ENCODE measurements at regions not wholly inside any gene's neighbourhood (a gene's known extent, or its start where the extent isn't known, plus 50 kb on each side); places are given as distances from the start of the nearest gene placed in this dataset.

GRCh38 chr11:26105762-26106423 lies 226.0 kb upstream of the ANO3 start:
- Mint-ChIP-seq H3K4me1 (peaks cover 12% of the 10 kb centered on the region), H3K4me3 (no peak overlapping the region), H3K27me3 (ENCODE audit: low read depth) (no peaks in the 10 kb centered on the region), H3K9me3 (peaks cover 6% of the 10 kb centered on the region), H3K27ac (no peak overlapping the region), H3K36me3 (no peaks in the 10 kb centered on the region)
- DNase-seq (ENCODE audit: low spot score in 2 of 2, unreplicated experiment in 2 of 2), result no peak
- TF ChIP-seq, protein P1, sequence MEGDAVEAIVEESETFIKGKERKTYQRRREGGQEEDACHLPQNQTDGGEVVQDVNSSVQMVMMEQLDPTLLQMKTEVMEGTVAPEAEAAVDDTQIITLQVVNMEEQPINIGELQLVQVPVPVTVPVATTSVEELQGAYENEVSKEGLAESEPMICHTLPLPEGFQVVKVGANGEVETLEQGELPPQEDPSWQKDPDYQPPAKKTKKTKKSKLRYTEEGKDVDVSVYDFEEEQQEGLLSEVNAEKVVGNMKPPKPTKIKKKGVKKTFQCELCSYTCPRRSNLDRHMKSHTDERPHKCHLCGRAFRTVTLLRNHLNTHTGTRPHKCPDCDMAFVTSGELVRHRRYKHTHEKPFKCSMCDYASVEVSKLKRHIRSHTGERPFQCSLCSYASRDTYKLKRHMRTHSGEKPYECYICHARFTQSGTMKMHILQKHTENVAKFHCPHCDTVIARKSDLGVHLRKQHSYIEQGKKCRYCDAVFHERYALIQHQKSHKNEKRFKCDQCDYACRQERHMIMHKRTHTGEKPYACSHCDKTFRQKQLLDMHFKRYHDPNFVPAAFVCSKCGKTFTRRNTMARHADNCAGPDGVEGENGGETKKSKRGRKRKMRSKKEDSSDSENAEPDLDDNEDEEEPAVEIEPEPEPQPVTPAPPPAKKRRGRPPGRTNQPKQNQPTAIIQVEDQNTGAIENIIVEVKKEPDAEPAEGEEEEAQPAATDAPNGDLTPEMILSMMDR (IDR thresholded peaks at IDR 0.05; ENCODE audit: unreplicated experiment), result no peak

GRCh38 chr11:26106726-26107125 lies 225.2 kb upstream of the ANO3 start:
- TF ChIP-seq, protein P1 (IDR thresholded peaks at IDR 0.05; ENCODE audit: unreplicated experiment), result no peak
- H3K4me1 Mint-ChIP-seq, result peaks cover 12% of the 10 kb centered on the region
- H3K27ac Mint-ChIP-seq, result no peak overlapping the region
- H3K4me3 Mint-ChIP-seq, result no peak overlapping the region
- no peak for DNase-seq (ENCODE audit: low spot score in 2 of 2, unreplicated experiment in 2 of 2)
- H3K36me3 Mint-ChIP-seq, result no peaks in the 10 kb centered on the region
- no peaks in the 10 kb centered on the region for H3K27me3 Mint-ChIP-seq (ENCODE audit: low read depth)
- H3K9me3 Mint-ChIP-seq, result peaks cover 6% of the 10 kb centered on the region

- peaks cover 17% of the 10 kb centered on the region for H3K9me3 Mint-ChIP-seq
- no peaks in the 10 kb centered on the region for H3K27me3 Mint-ChIP-seq (ENCODE audit: low read depth)
- H3K36me3 Mint-ChIP-seq, result peaks cover 2% of the 10 kb centered on the region
- no peak overlapping the region for H3K27ac Mint-ChIP-seq
- DNase-seq (ENCODE audit: low spot score in 2 of 2, unreplicated experiment in 2 of 2), result no peak
- TF ChIP-seq, protein P1 (IDR thresholded peaks at IDR 0.05; ENCODE audit: unreplicated experiment), result no peak
- peaks cover 12% of the 10 kb centered on the region for H3K4me1 Mint-ChIP-seq
- no peak overlapping the region for H3K4me3 Mint-ChIP-seq
Measured at GRCh38 chr11:26109658-26110368, 222.1 kb upstream of the ANO3 start.

- Mint-ChIP-seq H3K27me3 (ENCODE audit: low read depth) (no peaks in the 10 kb centered on the region), H3K36me3 (peaks cover 2% of the 10 kb centered on the region), H3K27ac (no peak overlapping the region), H3K4me1 (peaks cover 9% of the 10 kb centered on the region), H3K4me3 (no peak overlapping the region), H3K9me3 (peaks cover 23% of the 10 kb centered on the region)
- TF ChIP-seq, protein P1 (IDR thresholded peaks at IDR 0.05; ENCODE audit: unreplicated experiment), result no peak
- DNase-seq (ENCODE audit: low spot score in 2 of 2, unreplicated experiment in 2 of 2), result no peak
Measured at GRCh38 chr11:26112264-26112663, 219.7 kb upstream of the ANO3 start.

DNA sequence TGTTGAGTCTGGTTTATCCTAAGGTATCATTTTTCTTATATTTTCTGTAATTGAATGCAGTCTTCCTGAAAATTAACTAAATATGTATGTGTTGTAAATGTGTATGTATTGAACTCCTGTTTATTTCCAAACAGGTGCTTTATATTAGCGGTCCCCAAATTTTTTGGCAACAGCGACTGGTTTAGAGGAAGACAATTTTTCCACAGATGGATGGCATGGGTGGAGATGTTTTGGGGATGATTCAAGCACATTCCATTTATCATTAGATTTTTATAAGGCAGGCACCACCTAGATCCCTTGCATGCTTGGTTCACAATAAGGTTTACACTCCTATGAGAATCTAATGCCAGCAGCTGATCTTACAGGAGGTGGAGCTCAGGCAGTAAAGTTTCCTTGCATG lies 210.5 kb upstream of the ANO3 start:
- H3K27ac Mint-ChIP-seq, result no peak overlapping the region
- H3K27me3 Mint-ChIP-seq (ENCODE audit: low read depth), result no peaks in the 10 kb centered on the region
- TF ChIP-seq, protein P1 (IDR thresholded peaks at IDR 0.05; ENCODE audit: unreplicated experiment), result no peak
- peaks cover 4% of the 10 kb centered on the region for H3K9me3 Mint-ChIP-seq
- peaks cover 6% of the 10 kb centered on the region for H3K4me1 Mint-ChIP-seq
- no peak for DNase-seq (ENCODE audit: low spot score in 2 of 2, unreplicated experiment in 2 of 2)
- H3K36me3 Mint-ChIP-seq, result peaks cover 2% of the 10 kb centered on the region
- no peak overlapping the region for H3K4me3 Mint-ChIP-seq
